HL-60 (cell line): ENCODE measurements at regions not wholly inside any gene's neighbourhood (a gene's known extent, or its start where the extent isn't known, plus 50 kb on each side); places are given as distances from the start of the nearest gene placed in this dataset.

Experiments used
- DNase-seq, 2 experiments: peaks; one replicate each; pipeline ENCODE4 v3.0.0-alpha.2; 2010 to 2020; ENCODE audit warnings: low read depth in 1 of 2, low spot score in 1 of 2
- H3K27ac ChIP-seq: fragments of 250-450 bp; sonication (Bioruptor Pico); replicated peaks from 2 replicates; pipeline ENCODE4 v1.5.1; 2020; ENCODE audit warnings: mild to moderate bottlenecking, moderate library complexity
- H3K27me3 ChIP-seq: fragments of 250-450 bp; sonication (Bioruptor Pico); 2 replicates; pipeline ENCODE4 v1.5.1; 2021; ENCODE audit warnings: mild to moderate bottlenecking, moderate library complexity; ENCODE audit not compliant: insufficient read depth, poor library complexity, severe bottlenecking
- H3K4me3 ChIP-seq: replicated peaks from 2 replicates; pipeline ENCODE4 v1.5.1; 2011; ENCODE audit warnings: mild to moderate bottlenecking, control low read depth, low read length; ENCODE audit not compliant: insufficient read depth
- CTCF ChIP-seq: IDR thresholded peaks from one replicate; pipeline ENCODE4 v1.5.1; 2011; ENCODE audit warnings: low read length, control low read depth, inconsistent platforms; ENCODE audit not compliant: insufficient read depth
- GABPA ChIP-seq: IDR thresholded peaks from 2 replicates; pipeline ENCODE4 v1.6.1; 2012; ENCODE audit warnings: low read depth
- POLR2AphosphoS5 ChIP-seq: IDR thresholded peaks from 2 replicates; pipeline ENCODE4 v1.6.1; 2012; ENCODE audit warnings: low read depth
- SPI1 ChIP-seq: IDR thresholded peaks from 2 replicates; pipeline ENCODE4 v1.6.1; 2012; ENCODE audit warnings: low read depth, mild to moderate bottlenecking, borderline replicate concordance
- TF ChIP-seq, protein P1 (sequence below): IDR thresholded peaks from 2 replicates; pipeline ENCODE4 v1.6.1; 2012; ENCODE audit warnings: low read depth; ENCODE audit not compliant: insufficient replicate concordance

DNA sequence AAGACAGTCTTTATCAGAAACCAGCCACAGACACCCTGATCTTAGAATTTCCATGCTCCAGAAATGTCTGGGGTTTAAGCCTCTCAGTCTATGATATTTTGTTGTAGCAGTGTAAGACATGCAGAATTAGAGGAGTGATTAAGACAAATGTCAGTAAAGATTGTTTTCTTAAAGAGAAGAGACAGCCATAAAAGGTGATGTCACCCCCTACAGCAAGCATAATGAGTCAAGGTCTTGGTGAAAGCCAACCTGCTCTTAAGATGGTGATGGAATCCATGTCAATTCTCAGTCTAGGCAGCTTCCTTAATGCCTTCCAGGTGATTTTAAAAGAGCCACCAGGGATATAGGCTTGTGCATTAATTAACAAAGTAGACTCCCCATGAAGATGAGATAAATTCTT is 849.9 kb upstream of the EPHA7 start:
- no peak overlapping the region for H3K4me3 ChIP-seq
- H3K27me3 ChIP-seq = no peaks in the 10 kb centered on the region
- DNase-seq = no peak
- no peak overlapping the region for H3K27ac ChIP-seq
- TF ChIP-seq, protein P1, sequence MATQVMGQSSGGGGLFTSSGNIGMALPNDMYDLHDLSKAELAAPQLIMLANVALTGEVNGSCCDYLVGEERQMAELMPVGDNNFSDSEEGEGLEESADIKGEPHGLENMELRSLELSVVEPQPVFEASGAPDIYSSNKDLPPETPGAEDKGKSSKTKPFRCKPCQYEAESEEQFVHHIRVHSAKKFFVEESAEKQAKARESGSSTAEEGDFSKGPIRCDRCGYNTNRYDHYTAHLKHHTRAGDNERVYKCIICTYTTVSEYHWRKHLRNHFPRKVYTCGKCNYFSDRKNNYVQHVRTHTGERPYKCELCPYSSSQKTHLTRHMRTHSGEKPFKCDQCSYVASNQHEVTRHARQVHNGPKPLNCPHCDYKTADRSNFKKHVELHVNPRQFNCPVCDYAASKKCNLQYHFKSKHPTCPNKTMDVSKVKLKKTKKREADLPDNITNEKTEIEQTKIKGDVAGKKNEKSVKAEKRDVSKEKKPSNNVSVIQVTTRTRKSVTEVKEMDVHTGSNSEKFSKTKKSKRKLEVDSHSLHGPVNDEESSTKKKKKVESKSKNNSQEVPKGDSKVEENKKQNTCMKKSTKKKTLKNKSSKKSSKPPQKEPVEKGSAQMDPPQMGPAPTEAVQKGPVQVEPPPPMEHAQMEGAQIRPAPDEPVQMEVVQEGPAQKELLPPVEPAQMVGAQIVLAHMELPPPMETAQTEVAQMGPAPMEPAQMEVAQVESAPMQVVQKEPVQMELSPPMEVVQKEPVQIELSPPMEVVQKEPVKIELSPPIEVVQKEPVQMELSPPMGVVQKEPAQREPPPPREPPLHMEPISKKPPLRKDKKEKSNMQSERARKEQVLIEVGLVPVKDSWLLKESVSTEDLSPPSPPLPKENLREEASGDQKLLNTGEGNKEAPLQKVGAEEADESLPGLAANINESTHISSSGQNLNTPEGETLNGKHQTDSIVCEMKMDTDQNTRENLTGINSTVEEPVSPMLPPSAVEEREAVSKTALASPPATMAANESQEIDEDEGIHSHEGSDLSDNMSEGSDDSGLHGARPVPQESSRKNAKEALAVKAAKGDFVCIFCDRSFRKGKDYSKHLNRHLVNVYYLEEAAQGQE = no peak
- TF ChIP-seq SPI1 = no peak
- TF ChIP-seq GABPA = no peak
- no peak for TF ChIP-seq POLR2AphosphoS5
- no peak for TF ChIP-seq CTCF

DNA sequence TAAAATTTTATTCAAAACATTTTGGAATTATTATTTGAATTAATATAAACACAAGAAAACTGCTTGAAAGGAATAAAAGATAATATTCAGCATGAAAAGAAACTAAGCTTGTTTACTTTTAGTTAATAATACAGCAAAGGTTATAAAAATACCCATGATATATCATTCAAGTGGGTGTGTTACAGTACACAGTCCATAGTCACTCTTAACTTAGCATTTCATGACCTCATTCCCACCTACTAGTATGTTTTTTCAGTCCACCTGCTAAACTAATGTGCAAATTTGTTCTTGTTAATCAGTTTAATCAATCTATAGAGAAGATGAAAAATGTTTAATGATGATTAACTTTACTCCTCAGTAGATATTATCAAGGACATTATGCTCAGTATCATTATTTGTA is 841.4 kb upstream of the EPHA7 start:
- Histone ChIP-seq H3K27ac (no peak overlapping the region), H3K27me3 (no peaks in the 10 kb centered on the region), H3K4me3 (no peak overlapping the region)
- no peak for DNase-seq
- TF ChIP-seq GABPA = no peak
- TF ChIP-seq, protein P1 = no peak
- no peak for TF ChIP-seq CTCF
- TF ChIP-seq SPI1 = no peak
- no peak for TF ChIP-seq POLR2AphosphoS5

- Histone ChIP-seq H3K4me3 (no peak overlapping the region), H3K27ac (no peak overlapping the region), H3K27me3 (no peaks in the 10 kb centered on the region)
- TF ChIP-seq GABPA = no peak
- TF ChIP-seq POLR2AphosphoS5 = no peak
- no peak for DNase-seq
Measured at GRCh38 chr6:94254689-94255088, 835.3 kb upstream of the EPHA7 start.

- no peak overlapping the region for H3K4me3 ChIP-seq
- TF ChIP-seq CTCF (no peak), SPI1 (no peak), GABPA (no peak), POLR2AphosphoS5 (no peak)
- TF ChIP-seq, protein P1 = no peak
- H3K27ac ChIP-seq = no peak overlapping the region
- no peaks in the 10 kb centered on the region for H3K27me3 ChIP-seq
- DNase-seq = no peak
Measured at GRCh38 chr6:94251878-94252277, 832.5 kb upstream of the EPHA7 start.
